OCI-LY7 (cell line): ENCODE measurements at regions not wholly inside any gene's neighbourhood (a gene's known extent, or its start where the extent isn't known, plus 50 kb on each side); places are given as distances from the start of the nearest gene placed in this dataset.

Experiments
- BruUV-seq: library from RNA; stranded (reverse); fragments of 400-500 nt; replicated peaks from 2 replicates; lab custom pipeline; 2021; lab: Mats Ljungman, UMichigan
- CTCF ChIA-PET: fragments of 300-600 bp; sonication (Branson Sonifier 250); formaldehyde crosslinking; loops from one replicate; lab custom pipeline; 2022; ENCODE audit warnings: antibody characterized with exemption; ENCODE audit not compliant: unreplicated experiment; lab: Charles Lee
- POLR2A ChIA-PET: fragments of 300-600 bp; sonication (Branson Sonifier 250); formaldehyde crosslinking; loops from one replicate; lab custom pipeline; 2022; ENCODE audit warnings: antibody characterized with exemption; lab: Charles Lee
- DNase-seq: peaks from one replicate; pipeline ENCODE4 v3.0.0-alpha.2; 2015; ENCODE audit warnings: low spot score
- H2AFZ ChIP-seq: fragments of 200-600 bp; sonication (generic), shearing (Covaris generic); 2 replicates; pipeline ENCODE4 v1.6.1; 2014; ENCODE audit warnings: mild to moderate bottlenecking, antibody characterized with exemption, low read length, moderate library complexity
- H3K27ac ChIP-seq: fragments of 200-600 bp; sonication (generic); 2 replicates; pipeline ENCODE4 v1.5.1; 2014; ENCODE audit warnings: mixed run types, low read depth, mild to moderate bottlenecking, moderate library complexity, low read length, inconsistent platforms; ENCODE audit not compliant: poor library complexity, severe bottlenecking
- H3K36me3 ChIP-seq: fragments of 200-600 bp; sonication (generic); 2 replicates; pipeline ENCODE4 v1.6.1; 2014; ENCODE audit warnings: mild to moderate bottlenecking, antibody characterized with exemption, low read length, moderate library complexity, mixed read lengths; ENCODE audit not compliant: insufficient read depth
- H3K4me1 ChIP-seq: fragments of 200-600 bp; sonication (generic); 2 replicates; pipeline ENCODE4 v1.5.1; 2014; ENCODE audit warnings: mild to moderate bottlenecking, low read length; ENCODE audit not compliant: insufficient read depth, poor library complexity, severe bottlenecking
- H3K4me2 ChIP-seq: fragments of 200-600 bp; sonication (generic); 2 replicates; pipeline ENCODE4 v1.6.1; 2014; ENCODE audit warnings: mild to moderate bottlenecking, low read length
- H3K4me3 ChIP-seq: fragments of 200-600 bp; sonication (generic); 2 replicates; pipeline ENCODE4 v1.5.1; 2014; ENCODE audit warnings: mild to moderate bottlenecking, low read depth, low read length; ENCODE audit not compliant: poor library complexity, severe bottlenecking
- H3K79me2 ChIP-seq: fragments of 200-600 bp; sonication (generic); 2 replicates; pipeline ENCODE4 v1.6.1; 2016; ENCODE audit warnings: low read depth, mild to moderate bottlenecking, low read length, moderate library complexity, mixed read lengths; ENCODE audit not compliant: insufficient read depth
- H3K9me2 ChIP-seq: fragments of 200-600 bp; sonication (generic); 2 replicates; pipeline ENCODE4 v1.6.1; 2016; ENCODE audit warnings: mild to moderate bottlenecking, low read length, mixed read lengths; ENCODE audit not compliant: insufficient read depth
- H3K9me3 ChIP-seq: fragments of 200-600 bp; sonication (generic); 2 replicates; pipeline ENCODE4 v1.6.1; 2014; ENCODE audit warnings: mild to moderate bottlenecking, mixed run types, low read length, mixed read lengths
- H4K20me1 ChIP-seq: fragments of 200-600 bp; sonication (generic); 2 replicates; pipeline ENCODE4 v1.6.1; 2014; ENCODE audit warnings: mild to moderate bottlenecking, antibody characterized with exemption, low read length, moderate library complexity, mixed read lengths; ENCODE audit not compliant: insufficient read depth
- CTCF ChIP-seq: fragments of 200-600 bp; sonication (generic); conservative IDR thresholded peaks from 2 replicates; pipeline ENCODE4 v1.5.1; 2014; ENCODE audit warnings: mild to moderate bottlenecking, antibody characterized with exemption, low read length, moderate library complexity, mixed read lengths
- EZH2phosphoT487 ChIP-seq: fragments of 200-600 bp; sonication (generic); IDR thresholded peaks from 2 replicates; pipeline ENCODE4 v1.6.1; 2018; ENCODE audit warnings: low read depth, borderline replicate concordance, mild to moderate bottlenecking, mixed run types, antibody characterized with exemption, low read length, moderate library complexity, mixed read lengths
- intact Hi-C: fragments of 100-400 bp; cut with micrococcal nuclease; formaldehyde crosslinking; loops from one replicate; pipeline ENCODE4 v1.10.0; 2022; ENCODE audit not compliant: unreplicated experiment

- BruUV-seq = no TSS peak
- Histone ChIP-seq H3K9me3 (no peaks in the 10 kb centered on the region), H3K4me2 (no peak overlapping the region), H3K9me2 (no peaks in the 10 kb centered on the region), H3K4me3 (no peak overlapping the region), H3K27ac (no peak overlapping the region), H2AFZ (no peak overlapping the region), H3K36me3 (no peaks in the 10 kb centered on the region), H3K79me2 (no peaks in the 10 kb centered on the region), H4K20me1 (no peaks in the 10 kb centered on the region), H3K4me1 (no peaks in the 10 kb centered on the region)
- no peak for TF ChIP-seq EZH2phosphoT487
- TF ChIP-seq CTCF = no peak
- ChIA-PET POLR2A (no interaction called here), CTCF (no interaction called here)
- intact Hi-C loops = no loop called here
- no peak for DNase-seq
These were observed 102.7 kb downstream of the SPCS3 start for GRCh38 chr4:176422511-176422910.

- TF ChIP-seq EZH2phosphoT487 (no peak), CTCF (no peak)
- intact Hi-C loops = no loop called here
- H4K20me1 ChIP-seq = no peaks in the 10 kb centered on the region
- ChIA-PET POLR2A (interaction anchor here (0.6 kb wide), 1 partner anchor 796 kb away, joined by 4 read pairs; no protein-coding TSS in a partner anchor), CTCF (no interaction called here)
- H2AFZ ChIP-seq = no peak overlapping the region
- H3K4me2 ChIP-seq = no peak overlapping the region
- H3K9me3 ChIP-seq = no peaks in the 10 kb centered on the region
- no peak for DNase-seq
- no peaks in the 10 kb centered on the region for H3K79me2 ChIP-seq
- no peak overlapping the region for H3K4me3 ChIP-seq
- no TSS peak for BruUV-seq
- H3K9me2 ChIP-seq = no peaks in the 10 kb centered on the region
- H3K36me3 ChIP-seq = no peaks in the 10 kb centered on the region
- no peak overlapping the region for H3K27ac ChIP-seq
- H3K4me1 ChIP-seq = no peaks in the 10 kb centered on the region
These were observed 105.3 kb downstream of the SPCS3 start for GRCh38 chr4:176425035-176425434.

- BruUV-seq = no TSS peak
- H3K36me3 ChIP-seq = no peaks in the 10 kb centered on the region
These were observed 113.2 kb downstream of the SPCS3 start for GRCh38 chr4:176432811-176433540.

More at GRCh38 chr4:176432811-176433540, 113.2 kb downstream of the SPCS3 start:
- Histone ChIP-seq H3K9me2 (no peaks in the 10 kb centered on the region), H3K4me2 (no peak overlapping the region), H3K4me1 (no peaks in the 10 kb centered on the region), H2AFZ (no peak overlapping the region), H4K20me1 (no peaks in the 10 kb centered on the region), H3K9me3 (no peaks in the 10 kb centered on the region), H3K27ac (no peak overlapping the region), H3K4me3 (no peak overlapping the region), H3K79me2 (no peaks in the 10 kb centered on the region)
- CTCF ChIA-PET = no interaction called here
- no peak for DNase-seq
- TF ChIP-seq CTCF (no peak), EZH2phosphoT487 (no peak)
- intact Hi-C loops = no loop called here
- POLR2A ChIA-PET = no interaction called here
